ENCODE measurements at regions not wholly inside any gene's neighbourhood (a gene's known extent, or its start where the extent isn't known, plus 50 kb on each side); places are given as distances from the start of the nearest gene placed in this dataset.

DNA sequence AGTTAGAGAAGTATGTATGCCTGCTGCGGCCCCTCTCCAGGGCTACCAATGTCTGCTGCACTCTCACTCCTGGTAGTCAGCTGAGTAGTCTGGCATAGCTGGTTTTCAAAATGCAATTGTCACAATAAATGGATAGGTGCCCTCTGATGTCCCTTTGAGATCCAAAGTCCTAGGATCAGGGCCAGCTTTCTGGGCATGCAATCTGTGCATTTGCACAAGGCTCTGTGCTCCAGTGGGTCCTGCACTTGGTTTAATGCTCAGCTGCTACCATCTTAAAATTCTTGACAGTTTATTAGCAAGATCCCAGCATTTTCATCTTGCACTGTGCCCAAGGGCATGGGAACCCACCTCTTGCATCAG is 233.8 kb downstream of the LTN1 start:
- DNase-seq (ENCODE audit: extremely low read depth, low read depth) = no peak
- TF ChIP-seq, protein P1, sequence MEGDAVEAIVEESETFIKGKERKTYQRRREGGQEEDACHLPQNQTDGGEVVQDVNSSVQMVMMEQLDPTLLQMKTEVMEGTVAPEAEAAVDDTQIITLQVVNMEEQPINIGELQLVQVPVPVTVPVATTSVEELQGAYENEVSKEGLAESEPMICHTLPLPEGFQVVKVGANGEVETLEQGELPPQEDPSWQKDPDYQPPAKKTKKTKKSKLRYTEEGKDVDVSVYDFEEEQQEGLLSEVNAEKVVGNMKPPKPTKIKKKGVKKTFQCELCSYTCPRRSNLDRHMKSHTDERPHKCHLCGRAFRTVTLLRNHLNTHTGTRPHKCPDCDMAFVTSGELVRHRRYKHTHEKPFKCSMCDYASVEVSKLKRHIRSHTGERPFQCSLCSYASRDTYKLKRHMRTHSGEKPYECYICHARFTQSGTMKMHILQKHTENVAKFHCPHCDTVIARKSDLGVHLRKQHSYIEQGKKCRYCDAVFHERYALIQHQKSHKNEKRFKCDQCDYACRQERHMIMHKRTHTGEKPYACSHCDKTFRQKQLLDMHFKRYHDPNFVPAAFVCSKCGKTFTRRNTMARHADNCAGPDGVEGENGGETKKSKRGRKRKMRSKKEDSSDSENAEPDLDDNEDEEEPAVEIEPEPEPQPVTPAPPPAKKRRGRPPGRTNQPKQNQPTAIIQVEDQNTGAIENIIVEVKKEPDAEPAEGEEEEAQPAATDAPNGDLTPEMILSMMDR (IDR thresholded peaks at IDR 0.05; ENCODE audit: low read depth, low read length, missing control alignments) = no peak
- H3K4me3 ChIP-seq (replicated peaks; ENCODE audit: low read depth, low read length) = no peak overlapping the region

DNA sequence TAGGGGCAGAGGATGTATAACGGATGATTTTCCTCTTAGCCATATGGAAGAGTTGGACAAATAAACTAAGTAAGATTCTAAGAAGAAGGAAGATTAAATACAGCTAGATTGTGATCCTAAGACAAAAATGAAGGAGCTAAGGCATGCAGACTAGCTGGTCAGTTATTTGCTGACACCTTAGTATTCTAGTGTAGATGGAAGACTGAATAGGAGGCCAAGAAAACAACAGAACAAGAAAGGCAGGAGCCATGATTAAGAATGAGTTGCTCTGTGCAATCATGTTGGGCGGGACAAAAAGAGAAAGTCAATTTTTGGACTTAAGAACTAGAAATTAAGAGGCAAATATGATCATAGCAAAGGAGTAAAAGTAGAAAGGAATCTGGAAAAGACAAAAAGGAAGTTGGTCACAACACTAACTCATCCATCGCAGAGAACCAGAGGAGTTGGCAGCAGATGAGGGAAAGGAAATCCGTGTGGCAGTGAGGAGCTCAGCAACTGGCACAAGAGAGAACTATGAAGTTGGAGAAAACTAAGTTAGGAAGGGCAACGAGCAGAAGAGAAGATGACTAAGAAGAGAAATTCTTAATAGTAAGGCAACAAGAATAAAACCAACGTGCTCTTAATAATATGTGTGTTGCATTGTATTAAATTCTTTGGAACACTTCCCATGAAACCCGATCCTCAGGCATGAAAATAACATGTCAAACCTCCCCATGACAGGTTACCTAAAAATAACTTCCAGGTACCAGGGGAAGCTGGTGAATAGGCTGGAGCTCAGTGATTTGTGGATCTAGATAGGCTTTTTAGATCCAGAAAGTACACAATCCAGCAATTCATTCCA is 234.4 kb downstream of the LTN1 start:
- TF ChIP-seq, protein P1 (IDR thresholded peaks at IDR 0.05; ENCODE audit: low read depth, low read length, missing control alignments) = no peak
- no peak for DNase-seq (ENCODE audit: extremely low read depth, low read depth)
- H3K4me3 ChIP-seq (replicated peaks; ENCODE audit: low read depth, low read length) = no peak overlapping the region

DNA sequence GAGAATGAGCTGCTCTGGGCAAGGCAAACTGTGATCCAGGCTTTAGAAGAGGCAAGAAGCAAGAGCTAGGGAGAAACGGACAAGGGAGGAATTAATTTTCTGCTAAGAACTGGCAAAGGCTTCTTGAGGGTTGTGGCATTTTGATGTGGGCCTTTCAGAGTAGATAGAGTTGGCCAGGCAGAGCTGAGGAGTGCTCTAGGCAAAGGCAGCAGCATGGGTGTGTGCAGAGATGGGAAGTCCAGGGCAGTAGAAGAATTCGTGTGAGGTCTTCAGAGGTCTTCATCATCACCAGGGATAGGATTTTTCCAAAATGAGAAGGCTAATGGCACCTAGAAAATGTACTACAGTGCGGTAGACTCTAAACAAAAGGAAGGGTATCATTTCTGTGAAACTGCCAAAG is 237.8 kb downstream of the LTN1 start:
- DNase-seq (ENCODE audit: extremely low read depth, low read depth) = no peak
- TF ChIP-seq, protein P1 (IDR thresholded peaks at IDR 0.05; ENCODE audit: low read depth, low read length, missing control alignments) = no peak
- no peak overlapping the region for H3K4me3 ChIP-seq (replicated peaks; ENCODE audit: low read depth, low read length)

- TF ChIP-seq, protein P1 (IDR thresholded peaks at IDR 0.05; ENCODE audit: low read depth, low read length, missing control alignments) = no peak
- DNase-seq (ENCODE audit: extremely low read depth, low read depth) = peak; percentile 87
- H3K4me3 ChIP-seq (replicated peaks; ENCODE audit: low read depth, low read length) = no peak overlapping the region
Measured at GRCh38 chr21:28754127-28754611, 238.5 kb downstream of the LTN1 start.

GRCh38 chr21:28752131-28752530 is 240.5 kb downstream of the LTN1 start:
- no peak overlapping the region for H3K4me3 ChIP-seq (replicated peaks; ENCODE audit: low read depth, low read length)
- TF ChIP-seq, protein P1 (IDR thresholded peaks at IDR 0.05; ENCODE audit: low read depth, low read length, missing control alignments) = no peak
- no peak for DNase-seq (ENCODE audit: extremely low read depth, low read depth)

DNA sequence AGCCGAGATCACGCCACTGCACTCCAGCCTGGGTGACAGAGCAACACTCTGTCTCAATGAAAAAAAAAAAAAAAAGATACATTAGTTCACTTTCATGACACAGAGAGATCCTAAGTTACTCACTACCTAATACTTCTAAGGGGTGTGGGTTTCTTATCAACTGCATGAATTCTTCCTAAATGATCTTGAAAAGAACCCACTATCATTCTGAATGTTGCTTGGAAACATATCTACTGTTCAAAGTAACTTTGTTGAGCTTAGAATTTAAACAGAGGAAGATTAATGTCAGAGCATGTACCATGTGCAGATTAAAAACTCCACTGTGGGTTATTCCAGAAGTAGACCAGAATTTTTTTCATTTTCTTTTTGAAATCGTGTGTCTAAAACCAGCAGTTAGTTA is 241.5 kb downstream of the LTN1 start:
- TF ChIP-seq, protein P1 (IDR thresholded peaks at IDR 0.05; ENCODE audit: low read depth, low read length, missing control alignments) = no peak
- H3K4me3 ChIP-seq (replicated peaks; ENCODE audit: low read depth, low read length) = no peak overlapping the region
- no peak for DNase-seq (ENCODE audit: extremely low read depth, low read depth)

All from HFF-Myc (cell line).